GM23338 (cell line): ENCODE measurements at regions not wholly inside any gene's neighbourhood (a gene's known extent, or its start where the extent isn't known, plus 50 kb on each side); places are given as distances from the start of the nearest gene placed in this dataset.

ENCODE experiments used
- ATAC-seq: fragments of 200-7000 bp; cut with Tn5 transposase; 3 replicates; pipeline ENCODE4 v1.9.1; 2020
- DNase-seq: peaks from one replicate; pipeline ENCODE4 v3.0.0-alpha.2; 2015; ENCODE audit warnings: low spot score
- H2AFZ ChIP-seq: fragments of 200-600 bp; sonication (generic); 2 replicates; pipeline ENCODE4 v1.8.0; 2016; ENCODE audit warnings: antibody characterized with exemption, mild to moderate bottlenecking, moderate library complexity
- H3F3A ChIP-seq: fragments of 200-600 bp; sonication (generic); replicated peaks from 2 replicates; pipeline ENCODE4 v1.8.0; 2017; ENCODE audit warnings: antibody characterized with exemption, mixed run types, low read depth
- H3K27ac ChIP-seq: fragments of 200-600 bp; sonication (generic); 2 replicates; pipeline ENCODE4 v1.6.1; 2016; ENCODE audit warnings: low read depth
- H3K27me3 ChIP-seq: fragments of 200-600 bp; sonication (generic); 2 replicates; pipeline ENCODE4 v1.8.0; 2016; ENCODE audit warnings: mild to moderate bottlenecking, mixed run types, moderate library complexity; ENCODE audit not compliant: insufficient read depth
- H3K36me3 ChIP-seq: fragments of 200-600 bp; sonication (generic); 2 replicates; pipeline ENCODE4 v1.8.0; 2016; ENCODE audit warnings: mild to moderate bottlenecking; ENCODE audit not compliant: insufficient read depth
- H3K4me1 ChIP-seq: fragments of 200-600 bp; sonication (generic); 2 replicates; pipeline ENCODE4 v1.8.0; 2016; ENCODE audit warnings: mild to moderate bottlenecking, moderate library complexity; ENCODE audit not compliant: insufficient read depth
- H3K4me2 ChIP-seq: fragments of 200-600 bp; sonication (generic); 2 replicates; pipeline ENCODE4 v1.7.1; 2017; ENCODE audit warnings: mixed run types
- H3K4me3 ChIP-seq: fragments of 200-600 bp; sonication (generic); 2 replicates; pipeline ENCODE4 v1.6.1; 2016; ENCODE audit warnings: mixed run types
- H3K79me2 ChIP-seq: fragments of 200-600 bp; sonication (generic); replicated peaks from 2 replicates; pipeline ENCODE4 v1.8.0; 2017; ENCODE audit warnings: mild to moderate bottlenecking; ENCODE audit not compliant: insufficient read depth
- H3K9me2 ChIP-seq: fragments of 200-600 bp; sonication (generic); 2 replicates; pipeline ENCODE4 v1.8.0; 2017; ENCODE audit not compliant: insufficient read depth
- H4K20me1 ChIP-seq: fragments of 200-600 bp; sonication (generic); replicated peaks from 2 replicates; pipeline ENCODE4 v1.8.0; 2017; ENCODE audit warnings: mild to moderate bottlenecking; ENCODE audit not compliant: insufficient read depth
- H3K27ac Mint-ChIP-seq: 2 replicates; pipeline ENCODE4 v1.8.0; 2020; ENCODE audit warnings: inconsistent platforms, mild to moderate bottlenecking, moderate library complexity, mixed read lengths
- H3K27me3 Mint-ChIP-seq: 3 replicates; pipeline ENCODE4 v1.8.0; 2022; ENCODE audit warnings: low read depth, mild to moderate bottlenecking, moderate library complexity, mixed read lengths, inconsistent platforms; ENCODE audit not compliant: insufficient read depth, poor library complexity
- H3K36me3 Mint-ChIP-seq: 3 replicates; pipeline ENCODE4 v1.8.0; 2021; ENCODE audit warnings: low read depth, mild to moderate bottlenecking, inconsistent platforms, moderate library complexity, mixed read lengths
- H3K4me1 Mint-ChIP-seq: 3 replicates; pipeline ENCODE4 v1.8.0; 2020; ENCODE audit warnings: mild to moderate bottlenecking, inconsistent platforms, mixed read lengths
- H3K4me3 Mint-ChIP-seq: 3 replicates; pipeline ENCODE4 v1.8.0; 2021; ENCODE audit warnings: moderate library complexity, mild to moderate bottlenecking, inconsistent platforms, mixed read lengths
- H3K9me3 Mint-ChIP-seq: 3 replicates; pipeline ENCODE4 v1.8.0; 2020; ENCODE audit warnings: moderate library complexity, mild to moderate bottlenecking, inconsistent platforms, mixed read lengths
- CREB1 ChIP-seq: fragments of 250-450 bp; sonication (Bioruptor Pico); IDR thresholded peaks from 2 replicates; pipeline ENCODE4 v1.5.0; 2020; ENCODE audit warnings: low read depth, mild to moderate bottlenecking, moderate library complexity
- ETS1 ChIP-seq: IDR thresholded peaks from 2 replicates; pipeline ENCODE4 v1.6.1; 2016; ENCODE audit warnings: antibody characterized with exemption
- EZH2 ChIP-seq: fragments of 200-600 bp; sonication (generic); IDR thresholded peaks from one replicate; pipeline ENCODE4 v1.8.0; 2017; ENCODE audit warnings: antibody characterized with exemption, mild to moderate bottlenecking, low read depth; ENCODE audit not compliant: unreplicated experiment
- EZH2phosphoT487 ChIP-seq: fragments of 200-600 bp; sonication (generic); IDR thresholded peaks from one replicate; pipeline ENCODE4 v1.8.1; 2018; ENCODE audit warnings: antibody characterized with exemption; ENCODE audit not compliant: unreplicated experiment
- JUNB ChIP-seq: IDR thresholded peaks from one replicate; pipeline ENCODE4 v1.6.1; 2016; ENCODE audit warnings: antibody characterized with exemption; ENCODE audit not compliant: unreplicated experiment
- NANOG ChIP-seq: IDR thresholded peaks from 2 replicates; pipeline ENCODE4 v1.6.1; 2016; ENCODE audit warnings: antibody characterized with exemption, borderline replicate concordance
- POLR2AphosphoS5 ChIP-seq: IDR thresholded peaks from 2 replicates; pipeline ENCODE4 v1.6.1; 2016; ENCODE audit warnings: antibody characterized with exemption, low read depth
- STAT1 ChIP-seq: IDR thresholded peaks from one replicate; pipeline ENCODE4 v1.6.1; 2016; ENCODE audit warnings: antibody characterized with exemption; ENCODE audit not compliant: unreplicated experiment
- ZNF331 ChIP-seq: fragments of 250-450 bp; sonication (Bioruptor Pico); IDR thresholded peaks from 2 replicates; pipeline ENCODE4 v1.5.0; 2020; ENCODE audit warnings: low read depth, mild to moderate bottlenecking, moderate library complexity
- TF ChIP-seq, protein P1 (sequence below): fragments of 250-450 bp; sonication (Bioruptor Pico); IDR thresholded peaks from 2 replicates; pipeline ENCODE4 v1.5.0; 2020; ENCODE audit warnings: mild to moderate bottlenecking, moderate library complexity
- TF ChIP-seq, protein P2 (sequence below), 2 experiments: fragments of 200-600 bp in 1 of 2; sonication (generic) in 1 of 2; conservative IDR thresholded peaks; 2 replicates each; pipeline versions ENCODE4 v1.5.1 to v1.6.1; 2016 to 2017; ENCODE audit warnings: antibody characterized with exemption in 2 of 2, low read depth in 2 of 2, mild to moderate bottlenecking in 2 of 2, moderate library complexity in 1 of 2
- TF ChIP-seq, protein P3 (sequence below): IDR thresholded peaks from one replicate; pipeline ENCODE4 v1.6.1; 2018; ENCODE audit warnings: antibody characterized with exemption; ENCODE audit not compliant: unreplicated experiment

- ATAC-seq (no peak), DNase-seq (no peak)
- no peaks in the 10 kb centered on the region for H3K4me1 ChIP-seq
- H3K9me3 Mint-ChIP-seq = no peaks in the 10 kb centered on the region
- no peak overlapping the region for H3K4me3 Mint-ChIP-seq
- no peaks in the 10 kb centered on the region for H3K27me3 ChIP-seq
- H3K79me2 ChIP-seq = no peaks in the 10 kb centered on the region
- H3K9me2 ChIP-seq = 0 out of 2 replicates have a peak, but pooled peaks cover 3% of the 10 kb centered on the region
- H4K20me1 ChIP-seq = no peaks in the 10 kb centered on the region
- H3K27ac ChIP-seq = no peak overlapping the region
- no peak overlapping the region for H3K4me2 ChIP-seq
- H3K4me3 ChIP-seq = no peak overlapping the region
- no peak overlapping the region for H3K27ac Mint-ChIP-seq
- H2AFZ ChIP-seq = no peak overlapping the region
- H3F3A ChIP-seq = no peaks in the 10 kb centered on the region
- no peaks in the 10 kb centered on the region for H3K27me3 Mint-ChIP-seq
- H3K4me1 Mint-ChIP-seq = peaks cover 5% of the 10 kb centered on the region
- H3K36me3 Mint-ChIP-seq = no peaks in the 10 kb centered on the region
- H3K36me3 ChIP-seq = no peaks in the 10 kb centered on the region
- no peak for TF ChIP-seq POLR2AphosphoS5
- no peak for TF ChIP-seq CREB1 (CRISPR knock-in tag)
- no peak for TF ChIP-seq ZNF331 (CRISPR knock-in tag)
- TF ChIP-seq ETS1 = no peak
- TF ChIP-seq, protein P1, sequence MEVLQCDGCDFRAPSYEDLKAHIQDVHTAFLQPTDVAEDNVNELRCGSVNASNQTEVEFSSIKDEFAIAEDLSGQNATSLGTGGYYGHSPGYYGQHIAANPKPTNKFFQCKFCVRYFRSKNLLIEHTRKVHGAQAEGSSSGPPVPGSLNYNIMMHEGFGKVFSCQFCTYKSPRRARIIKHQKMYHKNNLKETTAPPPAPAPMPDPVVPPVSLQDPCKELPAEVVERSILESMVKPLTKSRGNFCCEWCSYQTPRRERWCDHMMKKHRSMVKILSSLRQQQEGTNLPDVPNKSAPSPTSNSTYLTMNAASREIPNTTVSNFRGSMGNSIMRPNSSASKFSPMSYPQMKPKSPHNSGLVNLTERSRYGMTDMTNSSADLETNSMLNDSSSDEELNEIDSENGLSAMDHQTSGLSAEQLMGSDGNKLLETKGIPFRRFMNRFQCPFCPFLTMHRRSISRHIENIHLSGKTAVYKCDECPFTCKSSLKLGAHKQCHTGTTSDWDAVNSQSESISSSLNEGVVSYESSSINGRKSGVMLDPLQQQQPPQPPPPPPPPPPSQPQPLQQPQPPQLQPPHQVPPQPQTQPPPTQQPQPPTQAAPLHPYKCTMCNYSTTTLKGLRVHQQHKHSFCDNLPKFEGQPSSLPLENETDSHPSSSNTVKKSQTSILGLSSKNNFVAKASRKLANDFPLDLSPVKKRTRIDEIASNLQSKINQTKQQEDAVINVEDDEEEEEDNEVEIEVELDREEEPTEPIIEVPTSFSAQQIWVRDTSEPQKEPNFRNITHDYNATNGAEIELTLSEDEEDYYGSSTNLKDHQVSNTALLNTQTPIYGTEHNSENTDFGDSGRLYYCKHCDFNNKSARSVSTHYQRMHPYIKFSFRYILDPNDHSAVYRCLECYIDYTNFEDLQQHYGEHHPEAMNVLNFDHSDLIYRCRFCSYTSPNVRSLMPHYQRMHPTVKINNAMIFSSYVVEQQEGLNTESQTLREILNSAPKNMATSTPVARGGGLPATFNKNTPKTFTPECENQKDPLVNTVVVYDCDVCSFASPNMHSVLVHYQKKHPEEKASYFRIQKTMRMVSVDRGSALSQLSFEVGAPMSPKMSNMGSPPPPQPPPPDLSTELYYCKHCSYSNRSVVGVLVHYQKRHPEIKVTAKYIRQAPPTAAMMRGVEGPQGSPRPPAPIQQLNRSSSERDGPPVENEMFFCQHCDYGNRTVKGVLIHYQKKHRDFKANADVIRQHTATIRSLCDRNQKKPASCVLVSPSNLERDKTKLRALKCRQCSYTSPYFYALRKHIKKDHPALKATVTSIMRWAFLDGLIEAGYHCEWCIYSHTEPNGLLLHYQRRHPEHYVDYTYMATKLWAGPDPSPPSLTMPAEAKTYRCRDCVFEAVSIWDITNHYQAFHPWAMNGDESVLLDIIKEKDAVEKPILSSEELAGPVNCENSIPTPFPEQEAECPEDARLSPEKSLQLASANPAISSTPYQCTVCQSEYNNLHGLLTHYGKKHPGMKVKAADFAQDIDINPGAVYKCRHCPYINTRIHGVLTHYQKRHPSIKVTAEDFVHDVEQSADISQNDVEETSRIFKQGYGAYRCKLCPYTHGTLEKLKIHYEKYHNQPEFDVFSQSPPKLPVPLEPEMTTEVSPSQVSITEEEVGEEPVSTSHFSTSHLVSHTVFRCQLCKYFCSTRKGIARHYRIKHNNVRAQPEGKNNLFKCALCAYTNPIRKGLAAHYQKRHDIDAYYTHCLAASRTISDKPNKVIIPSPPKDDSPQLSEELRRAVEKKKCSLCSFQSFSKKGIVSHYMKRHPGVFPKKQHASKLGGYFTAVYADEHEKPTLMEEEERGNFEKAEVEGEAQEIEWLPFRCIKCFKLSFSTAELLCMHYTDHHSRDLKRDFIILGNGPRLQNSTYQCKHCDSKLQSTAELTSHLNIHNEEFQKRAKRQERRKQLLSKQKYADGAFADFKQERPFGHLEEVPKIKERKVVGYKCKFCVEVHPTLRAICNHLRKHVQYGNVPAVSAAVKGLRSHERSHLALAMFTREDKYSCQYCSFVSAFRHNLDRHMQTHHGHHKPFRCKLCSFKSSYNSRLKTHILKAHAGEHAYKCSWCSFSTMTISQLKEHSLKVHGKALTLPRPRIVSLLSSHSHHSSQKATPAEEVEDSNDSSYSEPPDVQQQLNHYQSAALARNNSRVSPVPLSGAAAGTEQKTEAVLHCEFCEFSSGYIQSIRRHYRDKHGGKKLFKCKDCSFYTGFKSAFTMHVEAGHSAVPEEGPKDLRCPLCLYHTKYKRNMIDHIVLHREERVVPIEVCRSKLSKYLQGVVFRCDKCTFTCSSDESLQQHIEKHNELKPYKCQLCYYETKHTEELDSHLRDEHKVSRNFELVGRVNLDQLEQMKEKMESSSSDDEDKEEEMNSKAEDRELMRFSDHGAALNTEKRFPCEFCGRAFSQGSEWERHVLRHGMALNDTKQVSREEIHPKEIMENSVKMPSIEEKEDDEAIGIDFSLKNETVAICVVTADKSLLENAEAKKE (CRISPR knock-in tag) = no peak
- TF ChIP-seq, protein P2, sequence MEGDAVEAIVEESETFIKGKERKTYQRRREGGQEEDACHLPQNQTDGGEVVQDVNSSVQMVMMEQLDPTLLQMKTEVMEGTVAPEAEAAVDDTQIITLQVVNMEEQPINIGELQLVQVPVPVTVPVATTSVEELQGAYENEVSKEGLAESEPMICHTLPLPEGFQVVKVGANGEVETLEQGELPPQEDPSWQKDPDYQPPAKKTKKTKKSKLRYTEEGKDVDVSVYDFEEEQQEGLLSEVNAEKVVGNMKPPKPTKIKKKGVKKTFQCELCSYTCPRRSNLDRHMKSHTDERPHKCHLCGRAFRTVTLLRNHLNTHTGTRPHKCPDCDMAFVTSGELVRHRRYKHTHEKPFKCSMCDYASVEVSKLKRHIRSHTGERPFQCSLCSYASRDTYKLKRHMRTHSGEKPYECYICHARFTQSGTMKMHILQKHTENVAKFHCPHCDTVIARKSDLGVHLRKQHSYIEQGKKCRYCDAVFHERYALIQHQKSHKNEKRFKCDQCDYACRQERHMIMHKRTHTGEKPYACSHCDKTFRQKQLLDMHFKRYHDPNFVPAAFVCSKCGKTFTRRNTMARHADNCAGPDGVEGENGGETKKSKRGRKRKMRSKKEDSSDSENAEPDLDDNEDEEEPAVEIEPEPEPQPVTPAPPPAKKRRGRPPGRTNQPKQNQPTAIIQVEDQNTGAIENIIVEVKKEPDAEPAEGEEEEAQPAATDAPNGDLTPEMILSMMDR (conservative IDR thresholded peaks at IDR 0.05; ENCODE audit: low read depth in 2 of 2) = no peak
- no peak for TF ChIP-seq JUNB
- no peak for TF ChIP-seq STAT1
- no peak for TF ChIP-seq EZH2
- TF ChIP-seq, protein P3, sequence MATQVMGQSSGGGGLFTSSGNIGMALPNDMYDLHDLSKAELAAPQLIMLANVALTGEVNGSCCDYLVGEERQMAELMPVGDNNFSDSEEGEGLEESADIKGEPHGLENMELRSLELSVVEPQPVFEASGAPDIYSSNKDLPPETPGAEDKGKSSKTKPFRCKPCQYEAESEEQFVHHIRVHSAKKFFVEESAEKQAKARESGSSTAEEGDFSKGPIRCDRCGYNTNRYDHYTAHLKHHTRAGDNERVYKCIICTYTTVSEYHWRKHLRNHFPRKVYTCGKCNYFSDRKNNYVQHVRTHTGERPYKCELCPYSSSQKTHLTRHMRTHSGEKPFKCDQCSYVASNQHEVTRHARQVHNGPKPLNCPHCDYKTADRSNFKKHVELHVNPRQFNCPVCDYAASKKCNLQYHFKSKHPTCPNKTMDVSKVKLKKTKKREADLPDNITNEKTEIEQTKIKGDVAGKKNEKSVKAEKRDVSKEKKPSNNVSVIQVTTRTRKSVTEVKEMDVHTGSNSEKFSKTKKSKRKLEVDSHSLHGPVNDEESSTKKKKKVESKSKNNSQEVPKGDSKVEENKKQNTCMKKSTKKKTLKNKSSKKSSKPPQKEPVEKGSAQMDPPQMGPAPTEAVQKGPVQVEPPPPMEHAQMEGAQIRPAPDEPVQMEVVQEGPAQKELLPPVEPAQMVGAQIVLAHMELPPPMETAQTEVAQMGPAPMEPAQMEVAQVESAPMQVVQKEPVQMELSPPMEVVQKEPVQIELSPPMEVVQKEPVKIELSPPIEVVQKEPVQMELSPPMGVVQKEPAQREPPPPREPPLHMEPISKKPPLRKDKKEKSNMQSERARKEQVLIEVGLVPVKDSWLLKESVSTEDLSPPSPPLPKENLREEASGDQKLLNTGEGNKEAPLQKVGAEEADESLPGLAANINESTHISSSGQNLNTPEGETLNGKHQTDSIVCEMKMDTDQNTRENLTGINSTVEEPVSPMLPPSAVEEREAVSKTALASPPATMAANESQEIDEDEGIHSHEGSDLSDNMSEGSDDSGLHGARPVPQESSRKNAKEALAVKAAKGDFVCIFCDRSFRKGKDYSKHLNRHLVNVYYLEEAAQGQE = no peak
- no peak for TF ChIP-seq NANOG
- TF ChIP-seq EZH2phosphoT487 = no peak
Measured at GRCh38 chr5:98997000-98997399, 68.2 kb upstream of the CHD1 start.
